ENCODE measurements at regions not wholly inside any gene's neighbourhood (a gene's known extent, or its start where the extent isn't known, plus 50 kb on each side); places are given as distances from the start of the nearest gene placed in this dataset.

DNA sequence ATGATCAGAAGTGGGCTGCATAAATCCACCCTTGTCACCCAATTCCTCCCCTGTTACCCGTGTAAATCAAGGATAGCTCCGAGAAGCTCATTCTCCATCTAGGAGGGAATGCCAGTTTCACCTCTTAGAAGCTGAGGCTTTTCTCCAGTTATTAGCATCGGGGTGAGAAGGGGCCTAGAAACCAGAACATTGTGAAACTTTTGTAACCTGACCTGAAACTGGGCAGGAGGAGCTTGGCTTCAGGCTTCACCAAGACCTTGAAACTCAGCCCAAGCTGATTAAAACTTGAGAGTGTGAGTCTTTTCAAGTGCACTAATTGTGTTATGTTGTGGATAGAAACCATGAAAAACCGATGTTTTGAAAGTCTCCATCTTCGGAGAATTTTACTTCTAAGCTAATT is 103.1 kb downstream of the BMP2 start:
- DNase-seq = no peak
- no peak overlapping the region for H3K27ac ChIP-seq (ENCODE audit: low read length in 2 of 2)
- ChIA-PET CTCF (no interaction called here), POLR2A (no interaction called here)
- H3K4me2 ChIP-seq (replicated peaks; ENCODE audit: low read depth, low read length, poor library complexity, severe bottlenecking) = no peak overlapping the region
- no peaks in the 10 kb centered on the region for H3K4me1 ChIP-seq (ENCODE audit: control insufficient read depth in 2 of 2, insufficient read depth in 2 of 2, low read length in 2 of 2)
- TF ChIP-seq, protein P1, sequence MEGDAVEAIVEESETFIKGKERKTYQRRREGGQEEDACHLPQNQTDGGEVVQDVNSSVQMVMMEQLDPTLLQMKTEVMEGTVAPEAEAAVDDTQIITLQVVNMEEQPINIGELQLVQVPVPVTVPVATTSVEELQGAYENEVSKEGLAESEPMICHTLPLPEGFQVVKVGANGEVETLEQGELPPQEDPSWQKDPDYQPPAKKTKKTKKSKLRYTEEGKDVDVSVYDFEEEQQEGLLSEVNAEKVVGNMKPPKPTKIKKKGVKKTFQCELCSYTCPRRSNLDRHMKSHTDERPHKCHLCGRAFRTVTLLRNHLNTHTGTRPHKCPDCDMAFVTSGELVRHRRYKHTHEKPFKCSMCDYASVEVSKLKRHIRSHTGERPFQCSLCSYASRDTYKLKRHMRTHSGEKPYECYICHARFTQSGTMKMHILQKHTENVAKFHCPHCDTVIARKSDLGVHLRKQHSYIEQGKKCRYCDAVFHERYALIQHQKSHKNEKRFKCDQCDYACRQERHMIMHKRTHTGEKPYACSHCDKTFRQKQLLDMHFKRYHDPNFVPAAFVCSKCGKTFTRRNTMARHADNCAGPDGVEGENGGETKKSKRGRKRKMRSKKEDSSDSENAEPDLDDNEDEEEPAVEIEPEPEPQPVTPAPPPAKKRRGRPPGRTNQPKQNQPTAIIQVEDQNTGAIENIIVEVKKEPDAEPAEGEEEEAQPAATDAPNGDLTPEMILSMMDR (IDR thresholded peaks at IDR 0.05) = no peak
- no peak for TF ChIP-seq EZH2 (IDR thresholded peaks at IDR 0.05; ENCODE audit: borderline replicate concordance, insufficient read depth, low read depth, low read length, poor library complexity, severe bottlenecking)
- no peaks in the 10 kb centered on the region for H4K20me1 ChIP-seq (ENCODE audit: control insufficient read depth, insufficient read depth, low read length, poor library complexity, severe bottlenecking)
- no peak overlapping the region for H2AFZ ChIP-seq (ENCODE audit: insufficient read depth, low read depth, low read length, poor library complexity, severe bottlenecking)
- H3K4me3 ChIP-seq (ENCODE audit: control extremely low read depth in 1 of 5, extremely low read depth in 1 of 5, insufficient read depth in 1 of 5, low read depth in 2 of 5, low read length in 4 of 5) = no peak overlapping the region
- no peaks in the 10 kb centered on the region for H3K27me3 ChIP-seq (replicated peaks in 1 of 4; ENCODE audit: control extremely low read depth in 1 of 4, control insufficient read depth in 3 of 4, insufficient read depth in 4 of 4, low read length in 3 of 4)
- WGBS (ENCODE audit: insufficient coverage) = 46% methylated on average over 1 of the region's 5 CpGs
- Mint-ChIP-seq H3K4me3 (no peak overlapping the region), H3K27me3 (no peaks in the 10 kb centered on the region), H3K27ac (no peak overlapping the region), H3K4me1 (no peaks in the 10 kb centered on the region), H3K9me3 (ENCODE audit: insufficient read depth) (peaks cover 3% of the 10 kb centered on the region)
- H3K79me2 ChIP-seq (ENCODE audit: control insufficient read depth, insufficient read depth, low read length) = no peaks in the 10 kb centered on the region
- H3K9me3 ChIP-seq (ENCODE audit: control extremely low read depth in 1 of 3, control insufficient read depth in 2 of 3, insufficient read depth in 1 of 3, low read length in 2 of 3) = no peaks in the 10 kb centered on the region
- no peaks in the 10 kb centered on the region for H3K36me3 ChIP-seq (replicated peaks in 1 of 2; ENCODE audit: control extremely low read depth in 1 of 2, control insufficient read depth in 1 of 2, extremely low read depth in 1 of 2, insufficient read depth in 2 of 2, low read length in 1 of 2)
- intact Hi-C loops (cut with micrococcal nuclease) = no loop called here
- no peak for ATAC-seq (ENCODE audit: low read depth)
- H3K9ac ChIP-seq (ENCODE audit: low read length) = no peak overlapping the region

DNA sequence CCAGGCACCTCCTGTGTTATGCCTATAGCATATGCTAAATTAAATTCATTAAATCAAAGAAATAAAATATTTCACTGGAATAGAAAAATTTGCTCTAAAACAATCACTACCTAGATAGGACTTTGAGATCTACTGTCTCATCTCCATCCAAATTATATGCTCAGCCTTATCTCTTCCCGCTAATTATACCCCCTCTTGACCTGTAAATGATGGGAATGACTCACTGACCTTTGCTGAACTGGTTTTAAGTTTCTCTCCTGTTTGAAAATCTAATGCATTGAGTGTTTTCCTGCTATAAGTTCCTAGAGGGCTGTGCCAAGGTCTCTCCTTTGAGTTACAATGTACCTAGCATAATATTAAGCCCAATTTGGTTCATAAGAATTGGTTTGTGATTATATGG is 110.1 kb downstream of the BMP2 start:
- no peak overlapping the region for H3K4me3 ChIP-seq (ENCODE audit: control extremely low read depth in 1 of 5, extremely low read depth in 1 of 5, insufficient read depth in 1 of 5, low read depth in 2 of 5, low read length in 4 of 5)
- no peaks in the 10 kb centered on the region for H3K27me3 ChIP-seq (replicated peaks in 1 of 4; ENCODE audit: control extremely low read depth in 1 of 4, control insufficient read depth in 3 of 4, insufficient read depth in 4 of 4, low read length in 3 of 4)
- H3K9me3 Mint-ChIP-seq (ENCODE audit: insufficient read depth) = no peaks in the 10 kb centered on the region
- H3K4me3 Mint-ChIP-seq = no peak overlapping the region
- no peaks in the 10 kb centered on the region for H3K27me3 Mint-ChIP-seq
- no peaks in the 10 kb centered on the region for H3K4me1 ChIP-seq (ENCODE audit: control insufficient read depth in 2 of 2, insufficient read depth in 2 of 2, low read length in 2 of 2)
- TF ChIP-seq EZH2 (IDR thresholded peaks at IDR 0.05; ENCODE audit: borderline replicate concordance, insufficient read depth, low read depth, low read length, poor library complexity, severe bottlenecking) = no peak
- TF ChIP-seq, protein P1 (IDR thresholded peaks at IDR 0.05) = no peak
- no peaks in the 10 kb centered on the region for H4K20me1 ChIP-seq (ENCODE audit: control insufficient read depth, insufficient read depth, low read length, poor library complexity, severe bottlenecking)
- no peak overlapping the region for H3K27ac Mint-ChIP-seq
- intact Hi-C loops (cut with micrococcal nuclease) = no loop called here
- H2AFZ ChIP-seq (ENCODE audit: insufficient read depth, low read depth, low read length, poor library complexity, severe bottlenecking) = no peak overlapping the region
- no peak overlapping the region for H3K9ac ChIP-seq (ENCODE audit: low read length)
- ChIA-PET CTCF (no interaction called here), POLR2A (no interaction called here)
- H3K79me2 ChIP-seq (ENCODE audit: control insufficient read depth, insufficient read depth, low read length) = no peaks in the 10 kb centered on the region
- DNase-seq (no peak), ATAC-seq (ENCODE audit: low read depth) (no peak)
- no peaks in the 10 kb centered on the region for H3K9me3 ChIP-seq (ENCODE audit: control extremely low read depth in 1 of 3, control insufficient read depth in 2 of 3, insufficient read depth in 1 of 3, low read length in 2 of 3)
- no peak overlapping the region for H3K27ac ChIP-seq (ENCODE audit: low read length in 2 of 2)
- no peak overlapping the region for H3K4me2 ChIP-seq (replicated peaks; ENCODE audit: low read depth, low read length, poor library complexity, severe bottlenecking)
- H3K4me1 Mint-ChIP-seq = no peaks in the 10 kb centered on the region
- H3K36me3 ChIP-seq (replicated peaks in 1 of 2; ENCODE audit: control extremely low read depth in 1 of 2, control insufficient read depth in 1 of 2, extremely low read depth in 1 of 2, insufficient read depth in 2 of 2, low read length in 1 of 2) = no peaks in the 10 kb centered on the region
- no CpG with 5 or more reads among the region's 1 CpG for WGBS (ENCODE audit: insufficient coverage)

Measured in B cell (primary cell).